Epithelial cell of proximal tubule (primary cell): ENCODE measurements at regions not wholly inside any gene's neighbourhood (a gene's known extent, or its start where the extent isn't known, plus 50 kb on each side); places are given as distances from the start of the nearest gene placed in this dataset.
"Not testable (repeated sequence)": the region's sequence is repeated elsewhere in the genome, so short reads cannot be mapped to it uniquely, and the experiment has no call there.

Source experiments
- DNase-seq: peaks from one replicate; pipeline ENCODE4 v3.0.0-alpha.2; 2011; ENCODE audit warnings: low read depth
- H3K4me3 ChIP-seq: 2 replicates; pipeline ENCODE4 v1.5.1; 2011; ENCODE audit warnings: low read depth, mild to moderate bottlenecking, low read length
- TF ChIP-seq, protein P1 (sequence below): conservative IDR thresholded peaks from 2 replicates; pipeline ENCODE4 v1.5.1; 2012; ENCODE audit warnings: low read depth, mild to moderate bottlenecking, low read length

DNA sequence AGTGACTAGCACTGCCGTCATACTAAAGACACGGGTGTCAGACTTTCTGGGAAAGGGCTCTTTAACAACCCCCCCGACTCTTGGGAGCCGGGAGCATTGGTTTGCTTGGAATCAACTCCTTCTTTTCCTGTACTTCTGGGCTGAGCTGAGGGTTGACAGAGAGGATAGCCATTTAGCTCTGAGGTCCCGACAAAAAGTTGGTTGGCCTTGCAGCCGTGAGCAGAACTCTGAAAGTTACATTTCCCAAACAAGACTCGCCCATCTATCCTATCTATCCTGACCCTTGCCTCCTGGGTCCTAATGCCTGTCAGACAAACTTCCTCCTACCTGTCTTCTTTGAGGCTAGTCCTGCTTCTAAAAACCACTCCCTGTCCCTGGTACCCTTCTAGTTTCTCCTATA lies 460.8 kb upstream of the TOM1L1 start:
- no peak for DNase-seq
- H3K4me3 ChIP-seq = no peak overlapping the region
- TF ChIP-seq, protein P1, sequence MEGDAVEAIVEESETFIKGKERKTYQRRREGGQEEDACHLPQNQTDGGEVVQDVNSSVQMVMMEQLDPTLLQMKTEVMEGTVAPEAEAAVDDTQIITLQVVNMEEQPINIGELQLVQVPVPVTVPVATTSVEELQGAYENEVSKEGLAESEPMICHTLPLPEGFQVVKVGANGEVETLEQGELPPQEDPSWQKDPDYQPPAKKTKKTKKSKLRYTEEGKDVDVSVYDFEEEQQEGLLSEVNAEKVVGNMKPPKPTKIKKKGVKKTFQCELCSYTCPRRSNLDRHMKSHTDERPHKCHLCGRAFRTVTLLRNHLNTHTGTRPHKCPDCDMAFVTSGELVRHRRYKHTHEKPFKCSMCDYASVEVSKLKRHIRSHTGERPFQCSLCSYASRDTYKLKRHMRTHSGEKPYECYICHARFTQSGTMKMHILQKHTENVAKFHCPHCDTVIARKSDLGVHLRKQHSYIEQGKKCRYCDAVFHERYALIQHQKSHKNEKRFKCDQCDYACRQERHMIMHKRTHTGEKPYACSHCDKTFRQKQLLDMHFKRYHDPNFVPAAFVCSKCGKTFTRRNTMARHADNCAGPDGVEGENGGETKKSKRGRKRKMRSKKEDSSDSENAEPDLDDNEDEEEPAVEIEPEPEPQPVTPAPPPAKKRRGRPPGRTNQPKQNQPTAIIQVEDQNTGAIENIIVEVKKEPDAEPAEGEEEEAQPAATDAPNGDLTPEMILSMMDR = no peak

DNA sequence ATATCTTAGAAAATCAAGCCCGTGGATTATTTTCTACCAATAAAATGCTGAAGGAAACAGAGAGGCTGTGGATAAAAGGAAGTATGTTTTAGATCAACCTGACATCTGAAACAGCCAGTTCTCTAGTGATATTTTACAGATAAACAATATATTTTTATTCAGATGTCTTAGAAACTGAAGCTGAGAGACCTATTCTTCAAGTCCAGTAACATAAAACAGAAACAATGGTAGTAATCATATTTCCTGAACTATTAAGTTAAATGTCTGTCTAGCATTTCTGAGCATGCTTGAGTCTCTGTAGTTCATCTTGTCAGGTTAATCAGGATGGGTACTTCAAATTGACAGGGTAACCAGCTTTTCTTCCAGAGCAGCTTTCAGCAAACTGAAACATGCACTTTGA lies 449.6 kb upstream of the TOM1L1 start:
- TF ChIP-seq, protein P1 = no peak
- no peak overlapping the region for H3K4me3 ChIP-seq
- no peak for DNase-seq

- H3K4me3 ChIP-seq = no peak overlapping the region
- TF ChIP-seq, protein P1 = no peak
- no peak for DNase-seq
These were observed 447.8 kb upstream of the TOM1L1 start for GRCh38 chr17:54452666-54453348.

- DNase-seq = no peak
- H3K4me3 ChIP-seq = no peak overlapping the region
- TF ChIP-seq, protein P1 = no peak
These were observed 445.3 kb upstream of the TOM1L1 start for GRCh38 chr17:54455251-54455868.

DNA sequence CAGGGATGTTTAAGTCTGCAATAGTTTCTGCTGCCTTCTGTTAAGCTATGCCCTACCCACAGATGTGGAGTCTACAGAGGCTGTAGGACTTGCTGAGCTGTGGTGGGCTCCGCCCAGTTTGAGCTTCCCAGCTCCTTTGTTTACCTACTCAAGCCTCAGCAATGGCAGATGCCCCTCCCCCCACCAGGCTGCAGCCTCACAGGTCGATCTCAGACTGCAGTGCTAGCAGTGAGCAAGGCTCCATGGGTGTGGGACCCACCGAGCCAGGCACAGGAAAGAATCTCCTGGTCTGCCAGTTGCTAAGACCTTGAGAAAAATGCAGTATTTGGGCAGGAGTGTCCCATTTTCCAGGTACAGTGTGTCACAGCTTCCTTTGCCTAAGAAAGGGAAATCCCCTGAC lies 435.2 kb upstream of the TOM1L1 start:
- DNase-seq, H3K4me3 ChIP-seq: not testable (repeated sequence)

DNA sequence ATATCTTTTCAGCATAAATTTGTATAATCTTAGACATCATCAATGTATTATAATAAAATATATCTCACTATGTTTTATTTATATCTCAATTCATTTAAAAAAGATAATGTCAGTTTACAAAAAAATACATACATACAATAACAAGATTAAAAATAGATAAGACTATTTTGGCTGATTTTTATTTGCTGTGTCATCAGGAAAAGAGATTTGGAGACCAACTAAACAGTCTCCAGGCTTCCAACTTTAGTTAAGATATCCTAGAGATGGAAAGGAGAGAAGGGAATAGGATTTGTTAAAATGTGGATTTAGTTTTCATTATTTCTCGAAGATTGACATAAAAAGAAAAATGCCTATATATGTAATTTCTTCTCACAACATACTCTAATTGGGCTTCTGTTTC lies 433.8 kb upstream of the TOM1L1 start:
- no peak overlapping the region for H3K4me3 ChIP-seq
- TF ChIP-seq, protein P1 = no peak
- DNase-seq = no peak

GRCh38 chr17:54482843-54483242 lies 417.8 kb upstream of the TOM1L1 start:
- no peak overlapping the region for H3K4me3 ChIP-seq
- DNase-seq = no peak
- TF ChIP-seq, protein P1 = no peak
